ENCODE measurements at regions not wholly inside any gene's neighbourhood (a gene's known extent, or its start where the extent isn't known, plus 50 kb on each side); places are given as distances from the start of the nearest gene placed in this dataset.
"Not testable (repeated sequence)": the region's sequence is repeated elsewhere in the genome, so short reads cannot be mapped to it uniquely, and the experiment has no call there.

DNA sequence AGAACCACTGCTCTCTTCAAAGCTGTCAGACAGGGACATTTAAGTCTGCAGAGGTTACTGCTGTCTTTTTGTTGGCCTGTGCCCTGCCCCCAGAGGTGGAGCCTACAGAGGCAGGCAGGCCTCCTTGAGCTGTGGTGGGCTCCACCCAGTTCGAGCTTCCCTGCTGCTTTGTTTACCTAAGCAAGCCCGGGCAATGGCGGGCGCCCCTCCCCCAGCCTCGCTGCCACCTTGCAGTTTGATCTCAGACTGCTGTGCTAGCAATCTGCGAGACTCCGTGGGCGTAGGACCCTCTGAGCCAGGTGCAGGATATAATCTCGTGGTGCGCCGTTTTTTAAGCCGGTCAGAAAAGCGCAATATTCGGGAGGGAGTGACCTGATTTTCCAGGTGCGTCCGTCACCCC is 138.9 kb downstream of the KCNS3 start:
- TF ChIP-seq EZH2 (IDR thresholded peaks at IDR 0.05; ENCODE audit: low read depth, unreplicated experiment); POLR2AphosphoS5 (IDR thresholded peaks at IDR 0.05; ENCODE audit: low read depth); REST (IDR thresholded peaks at IDR 0.05; ENCODE audit: unreplicated experiment): not testable (repeated sequence)
- TF ChIP-seq, protein P1, sequence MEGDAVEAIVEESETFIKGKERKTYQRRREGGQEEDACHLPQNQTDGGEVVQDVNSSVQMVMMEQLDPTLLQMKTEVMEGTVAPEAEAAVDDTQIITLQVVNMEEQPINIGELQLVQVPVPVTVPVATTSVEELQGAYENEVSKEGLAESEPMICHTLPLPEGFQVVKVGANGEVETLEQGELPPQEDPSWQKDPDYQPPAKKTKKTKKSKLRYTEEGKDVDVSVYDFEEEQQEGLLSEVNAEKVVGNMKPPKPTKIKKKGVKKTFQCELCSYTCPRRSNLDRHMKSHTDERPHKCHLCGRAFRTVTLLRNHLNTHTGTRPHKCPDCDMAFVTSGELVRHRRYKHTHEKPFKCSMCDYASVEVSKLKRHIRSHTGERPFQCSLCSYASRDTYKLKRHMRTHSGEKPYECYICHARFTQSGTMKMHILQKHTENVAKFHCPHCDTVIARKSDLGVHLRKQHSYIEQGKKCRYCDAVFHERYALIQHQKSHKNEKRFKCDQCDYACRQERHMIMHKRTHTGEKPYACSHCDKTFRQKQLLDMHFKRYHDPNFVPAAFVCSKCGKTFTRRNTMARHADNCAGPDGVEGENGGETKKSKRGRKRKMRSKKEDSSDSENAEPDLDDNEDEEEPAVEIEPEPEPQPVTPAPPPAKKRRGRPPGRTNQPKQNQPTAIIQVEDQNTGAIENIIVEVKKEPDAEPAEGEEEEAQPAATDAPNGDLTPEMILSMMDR (conservative IDR thresholded peaks at IDR 0.05; ENCODE audit: low read depth in 2 of 2): not testable (repeated sequence)
